Gastroesophageal sphincter (tissue), 4 donors: ENCODE measurements at regions not wholly inside any gene's neighbourhood (a gene's known extent, or its start where the extent isn't known, plus 50 kb on each side); places are given as distances from the start of the nearest gene placed in this dataset.

Source experiments
- ATAC-seq: fragments of 150-250 bp; one replicate; pipeline ENCODE4 v1.9.1; 2016; ENCODE audit warnings: mild to moderate bottlenecking, moderate library complexity
- H3K27ac ChIP-seq, 4 donors: fragments of 200-600 bp; sonication (generic) in 3 of 4; 1 replicate in 3 of 4; 2 replicates in 1 of 4; pipeline ENCODE4 v1.5.1; 2016 to 2019
- H3K27me3 ChIP-seq: fragments of 200-600 bp; sonication (generic); one replicate; pipeline ENCODE4 v1.5.1; 2019
- H3K36me3 ChIP-seq, 2 donors: fragments of 200-600 bp; sonication (generic); one replicate each; pipeline ENCODE4 v1.5.1; 2019; ENCODE audit warnings: control low read depth in 1 of 2
- H3K4me1 ChIP-seq, 3 donors: fragments of 200-600 bp; sonication (generic); 1 replicate in 2 of 3; 2 replicates in 1 of 3; pipeline ENCODE4 v1.5.1; 2016 to 2019; ENCODE audit warnings: control low read depth in 2 of 3
- H3K4me3 ChIP-seq, 2 donors: fragments of 200-600 bp; sonication (generic); one replicate each; pipeline ENCODE4 v1.5.1; 2019; ENCODE audit warnings: mild to moderate bottlenecking in 1 of 2, moderate library complexity in 1 of 2
- H3K9me3 ChIP-seq, 3 donors: fragments of 200-600 bp; sonication (generic); one replicate each; pipeline ENCODE4 v1.5.1; 2017 to 2019; ENCODE audit warnings: control low read depth in 2 of 3
- CTCF ChIP-seq, 4 experiments: fragments of 200-600 bp in 2 of 4; fragments of 450-650 bp in 2 of 4; sonication (generic) in 1 of 4; IDR thresholded peaks; one replicate each; pipeline ENCODE4 v1.5.1; 2017 to 2019; ENCODE audit warnings: antibody characterized with exemption in 4 of 4, mild to moderate bottlenecking in 2 of 4, moderate library complexity in 2 of 4
- EP300 ChIP-seq: sonication (generic); formaldehyde crosslinking; IDR thresholded peaks from one replicate; pipeline ENCODE4 v1.6.1; 2017; ENCODE audit warnings: antibody characterized with exemption, mild to moderate bottlenecking
- POLR2A ChIP-seq, 2 donors: fragments of 450-650 bp; IDR thresholded peaks; one replicate each; pipeline ENCODE4 v1.6.1; 2017; ENCODE audit warnings: antibody characterized with exemption in 2 of 2, mild to moderate bottlenecking in 2 of 2, moderate library complexity in 1 of 2
- POLR2AphosphoS5 ChIP-seq: sonication (generic); formaldehyde crosslinking; IDR thresholded peaks from one replicate; pipeline ENCODE4 v1.6.1; 2017; ENCODE audit warnings: antibody characterized with exemption
- WGBS, 2 donors: methylation state at CpG; one replicate each; pipeline ENCODE4 v1.1.5; 2018; ENCODE audit warnings: low coverage in 1 of 2; 5-methylcytosine and 5-hydroxymethylcytosine counted together

DNA sequence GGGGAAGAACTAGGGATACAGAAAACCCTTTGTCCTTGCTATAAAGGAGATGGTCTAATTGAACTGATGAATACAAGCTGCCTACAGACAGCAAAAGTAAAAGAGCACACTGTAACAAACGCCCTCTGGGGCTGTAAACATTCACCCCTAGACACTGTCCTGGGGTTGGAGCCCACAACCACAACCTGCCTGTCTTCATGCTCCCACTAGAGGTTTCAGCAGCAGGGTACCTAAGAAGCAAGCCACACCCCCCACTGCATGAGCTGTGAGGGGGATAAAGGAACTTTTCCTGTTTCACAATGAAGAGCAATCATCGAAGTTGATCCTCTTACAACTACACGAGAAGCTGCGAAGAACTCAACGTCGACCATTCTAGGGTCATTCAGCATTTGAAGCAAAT, 90.5 kb upstream of the LUZP2 start:
- no peak overlapping the region for H3K4me3 ChIP-seq
- H3K36me3 ChIP-seq = no peaks in the 10 kb centered on the region
- H3K27me3 ChIP-seq = no peaks in the 10 kb centered on the region
- no peak for TF ChIP-seq POLR2AphosphoS5
- no peak for TF ChIP-seq CTCF (IDR thresholded peaks at IDR 0.05)
- no peak for TF ChIP-seq POLR2A (IDR thresholded peaks at IDR 0.05)
- TF ChIP-seq EP300 = no peak
- H3K9me3 ChIP-seq = no peaks in the 10 kb centered on the region
- ATAC-seq = no peak
- no peak overlapping the region for H3K27ac ChIP-seq
- WGBS, 2 donors = 73 to 78% methylated on average over 6 of the region's 6 CpGs
- no peaks in the 10 kb centered on the region for H3K4me1 ChIP-seq

DNA sequence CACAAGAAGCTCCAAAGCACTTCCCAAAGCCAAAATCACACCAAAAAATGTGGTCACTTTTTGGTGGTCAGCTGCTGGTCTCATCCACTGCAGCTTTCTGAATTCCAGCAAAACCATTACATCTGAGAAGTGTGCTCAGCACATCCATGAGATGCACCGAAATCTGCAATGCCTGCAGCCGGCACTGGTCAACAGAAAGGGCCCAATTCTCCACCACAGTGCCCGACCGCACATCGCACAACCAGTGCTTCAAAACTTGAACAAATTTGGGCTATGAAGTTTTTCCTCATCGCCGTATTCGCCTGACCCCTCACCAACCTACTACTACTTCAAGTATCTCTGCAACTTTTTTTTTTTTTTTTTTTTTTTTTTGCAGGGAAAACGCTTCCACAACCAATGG, 89.9 kb upstream of the LUZP2 start:
- 94 to 97% methylated on average over 6 to 7 of the region's 9 CpGs for WGBS, 2 donors
- TF ChIP-seq POLR2AphosphoS5 = no peak
- no peak for TF ChIP-seq CTCF (IDR thresholded peaks at IDR 0.05)
- no peak for TF ChIP-seq EP300
- no peak for TF ChIP-seq POLR2A (IDR thresholded peaks at IDR 0.05)

DNA sequence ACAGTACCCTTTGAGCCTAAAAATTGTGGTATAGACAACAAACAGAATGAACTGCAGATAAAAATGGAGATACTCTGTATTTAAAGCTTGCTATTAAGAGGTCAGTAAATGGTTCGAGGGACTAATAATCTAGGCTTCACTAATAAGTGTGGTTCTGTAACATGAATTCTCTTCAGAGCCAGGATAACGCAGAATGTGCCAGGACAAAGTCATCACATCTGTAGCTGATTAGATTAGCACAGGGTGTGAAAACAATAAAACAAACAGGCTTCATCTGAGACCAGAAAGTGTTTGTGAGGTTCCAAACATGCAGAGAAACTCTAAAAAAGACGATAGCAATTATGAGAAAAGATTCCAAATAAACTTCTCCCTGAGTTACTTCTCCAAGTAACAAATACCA, 89.1 kb upstream of the LUZP2 start:
- H3K27me3 ChIP-seq = no peaks in the 10 kb centered on the region
- 39 to 62% methylated on average over 3 of the region's 3 CpGs for WGBS, 2 donors
- H3K4me3 ChIP-seq = no peak overlapping the region
- H3K36me3 ChIP-seq = no peaks in the 10 kb centered on the region
- TF ChIP-seq POLR2AphosphoS5 = no peak
- TF ChIP-seq POLR2A (IDR thresholded peaks at IDR 0.05) = no peak
- no peak for TF ChIP-seq EP300
- TF ChIP-seq CTCF (IDR thresholded peaks at IDR 0.05) = no peak
- H3K27ac ChIP-seq = no peak overlapping the region
- no peaks in the 10 kb centered on the region for H3K4me1 ChIP-seq
- ATAC-seq = no peak
- H3K9me3 ChIP-seq = no peaks in the 10 kb centered on the region

More for the DNA sequence above, 89.9 kb upstream of the LUZP2 start:
- Histone ChIP-seq H3K4me3 (no peak overlapping the region), H3K27me3 (no peaks in the 10 kb centered on the region), H3K4me1 (no peaks in the 10 kb centered on the region), H3K36me3 (no peaks in the 10 kb centered on the region), H3K9me3 (no peaks in the 10 kb centered on the region), H3K27ac (no peak overlapping the region)
- ATAC-seq = no peak

- TF ChIP-seq EP300 = no peak
- TF ChIP-seq POLR2AphosphoS5 = no peak
- TF ChIP-seq CTCF (IDR thresholded peaks at IDR 0.05) = no peak
- no peak for TF ChIP-seq POLR2A (IDR thresholded peaks at IDR 0.05)
- Histone ChIP-seq H3K27ac (no peak overlapping the region), H3K27me3 (no peaks in the 10 kb centered on the region), H3K36me3 (no peaks in the 10 kb centered on the region), H3K4me1 (no peaks in the 10 kb centered on the region), H3K4me3 (no peak overlapping the region), H3K9me3 (no peaks in the 10 kb centered on the region)
- no peak for ATAC-seq
Observed at GRCh38 chr11:24408202-24408601, 88.7 kb upstream of the LUZP2 start.

GRCh38 chr11:24411791-24412190, 85.1 kb upstream of the LUZP2 start:
- TF ChIP-seq CTCF (IDR thresholded peaks at IDR 0.05) (no peak), POLR2AphosphoS5 (no peak), POLR2A (IDR thresholded peaks at IDR 0.05) (no peak), EP300 (no peak)
- no peak for ATAC-seq
- Histone ChIP-seq H3K4me3 (no peak overlapping the region), H3K36me3 (no peaks in the 10 kb centered on the region), H3K4me1 (no peaks in the 10 kb centered on the region), H3K27me3 (no peaks in the 10 kb centered on the region), H3K9me3 (no peaks in the 10 kb centered on the region), H3K27ac (no peak overlapping the region)
- 75 to 78% methylated on average over 2 to 3 of the region's 3 CpGs for WGBS, 2 donors
